HCT116 (cell line): ENCODE measurements at regions not wholly inside any gene's neighbourhood (a gene's known extent, or its start where the extent isn't known, plus 50 kb on each side); places are given as distances from the start of the nearest gene placed in this dataset.

Experiments
- ATAC-seq: fragments of 200-7000 bp; cut with Tn5 transposase; 2 replicates; pipeline ENCODE4 v1.9.1; 2020; ENCODE audit warnings: mild to moderate bottlenecking, moderate library complexity
- BruUV-seq: library from RNA; stranded (reverse); fragments of 400-500 nt; replicated peaks from 2 replicates; lab custom pipeline; 2021; lab: Mats Ljungman, UMichigan
- CTCF ChIA-PET: fragments of 300-600 bp; sonication (Branson Sonifier 250); formaldehyde crosslinking; loops from one replicate; lab custom pipeline; 2021; ENCODE audit warnings: antibody characterized with exemption; lab: Charles Lee
- POLR2A ChIA-PET: fragments of 300-600, 350-600 bp; sonication (Branson Sonifier 250); formaldehyde crosslinking; loops from one replicate; lab custom pipeline; 2021; ENCODE audit warnings: antibody characterized with exemption; lab: Charles Lee
- RAD21 ChIA-PET, 2 experiments: fragments of 300-600 bp; sonication (Branson Sonifier 250); formaldehyde crosslinking; loops; one replicate each; lab custom pipeline; 2023; ENCODE audit warnings: low total read pairs in 2 of 2; ENCODE audit not compliant: uncharacterized antibody in 2 of 2, unreplicated experiment in 2 of 2, low non-redundant PET in 1 of 2; lab: Charles Lee
- DNase-seq: peaks from one replicate; pipeline ENCODE4 v3.0.0-alpha.2; 2010; ENCODE audit warnings: low read depth, low spot score
- H2AFZ ChIP-seq: fragments of 200-600 bp; shearing (Covaris generic), sonication (generic); 2 replicates; pipeline ENCODE4 v1.6.1; 2017; ENCODE audit warnings: low read depth, mixed run types, mixed read lengths, antibody characterized with exemption, low read length; ENCODE audit not compliant: poor library complexity, severe bottlenecking
- H3K27ac ChIP-seq: 2 replicates; pipeline ENCODE4 v1.5.1; 2012; ENCODE audit warnings: low read depth, low read length
- H3K27me3 ChIP-seq: fragments of 200-600 bp; sonication (generic); 2 replicates; pipeline ENCODE4 v1.6.1; 2016; ENCODE audit warnings: mixed run types, low read length, mixed read lengths; ENCODE audit not compliant: insufficient read depth
- H3K36me3 ChIP-seq, 2 experiments: fragments of 200-500 bp in 1 of 2; fragments of 200-600 bp in 1 of 2; sonication (Bioruptor generic) in 1 of 2; sonication (generic) in 1 of 2; 2 replicates each; pipeline versions ENCODE4 v1.5.1 to v1.6.1; 2014 to 2016; ENCODE audit warnings: low read length in 2 of 2, inconsistent platforms in 1 of 2, mixed read lengths in 1 of 2, mixed run types in 1 of 2; ENCODE audit not compliant: insufficient read depth in 2 of 2, control insufficient read depth in 1 of 2
- H3K4me1 ChIP-seq, 2 experiments: fragments of 200-600 bp in 1 of 2; sonication (generic) in 1 of 2; 2 replicates each; pipeline versions ENCODE4 v1.5.1 to v1.6.1; 2012 to 2017; ENCODE audit warnings: low read length in 2 of 2, inconsistent platforms in 1 of 2, mild to moderate bottlenecking in 1 of 2, mixed read lengths in 1 of 2, mixed run types in 1 of 2, moderate library complexity in 1 of 2; ENCODE audit not compliant: insufficient read depth in 2 of 2, control insufficient read depth in 1 of 2
- H3K4me2 ChIP-seq: fragments of 200-600 bp; sonication (generic); 2 replicates; pipeline ENCODE4 v1.6.1; 2017; ENCODE audit warnings: mixed run types, low read length, mixed read lengths
- H3K4me3 ChIP-seq, 2 experiments: fragments of 200-600 bp in 1 of 2; sonication (generic) in 1 of 2; replicated peaks in 1 of 2; 2 replicates each; pipeline ENCODE4 v1.5.1; 2011 to 2016; ENCODE audit warnings: low read length in 2 of 2, control low read depth in 1 of 2, low read depth in 1 of 2, mild to moderate bottlenecking in 1 of 2, mixed read lengths in 1 of 2, mixed run types in 1 of 2
- H3K79me2 ChIP-seq: fragments of 200-600 bp; sonication (generic); 2 replicates; pipeline ENCODE4 v1.6.1; 2017; ENCODE audit warnings: mild to moderate bottlenecking, mixed run types, low read length, moderate library complexity, mixed read lengths; ENCODE audit not compliant: insufficient read depth
- H3K9ac ChIP-seq: fragments of 200-600 bp; sonication (generic); 2 replicates; pipeline ENCODE4 v1.6.1; 2016; ENCODE audit warnings: low read length, mixed read lengths
- H3K9me2 ChIP-seq: fragments of 200-600 bp; sonication (generic), shearing (Covaris generic); 2 replicates; pipeline ENCODE4 v1.6.1; 2017; ENCODE audit warnings: mixed run types, mild to moderate bottlenecking, moderate library complexity; ENCODE audit not compliant: insufficient read depth
- H3K9me3 ChIP-seq, 2 experiments: fragments of 200-500 bp in 1 of 2; fragments of 200-600 bp in 1 of 2; sonication (Bioruptor generic) in 1 of 2; sonication (generic) in 1 of 2; 2 replicates each; pipeline ENCODE4 v1.6.1; 2014 to 2017; ENCODE audit warnings: low read length in 2 of 2, mixed read lengths in 2 of 2, inconsistent platforms in 1 of 2, low read depth in 1 of 2, mild to moderate bottlenecking in 1 of 2, mixed run types in 1 of 2, moderate library complexity in 1 of 2; ENCODE audit not compliant: control insufficient read depth in 1 of 2, insufficient read depth in 1 of 2
- H4K20me1 ChIP-seq: fragments of 200-600 bp; sonication (generic), shearing (Covaris generic); 2 replicates; pipeline ENCODE4 v1.6.1; 2017; ENCODE audit warnings: mixed run types, mild to moderate bottlenecking, moderate library complexity; ENCODE audit not compliant: insufficient read depth
- ATF3 ChIP-seq: IDR thresholded peaks from 2 replicates; pipeline ENCODE4 v1.6.1; 2012
- EZH2 ChIP-seq: fragments of 200-600 bp; sonication (generic); IDR thresholded peaks from 2 replicates; pipeline ENCODE4 v1.6.1; 2017; ENCODE audit warnings: antibody characterized with exemption, mixed run types
- EZH2phosphoT487 ChIP-seq: fragments of 200-600 bp; IDR thresholded peaks from 2 replicates; pipeline ENCODE4 v1.6.1; 2018; ENCODE audit warnings: antibody characterized with exemption, borderline replicate concordance
- FOSL1 ChIP-seq: IDR thresholded peaks from 2 replicates; pipeline ENCODE4 v1.6.1; 2012; ENCODE audit warnings: low read depth
- MAX ChIP-seq: IDR thresholded peaks from 2 replicates; pipeline ENCODE4 v1.6.1; 2012
- POLR2A ChIP-seq: IDR thresholded peaks from 2 replicates; pipeline ENCODE4 v1.7.0; 2011; ENCODE audit warnings: borderline replicate concordance; ENCODE audit not compliant: insufficient read depth, insufficient read length; ENCODE audit errors: extremely low read depth
- POLR2AphosphoS5 ChIP-seq: IDR thresholded peaks from 2 replicates; pipeline ENCODE4 v1.6.1; 2011; ENCODE audit warnings: mild to moderate bottlenecking, low read depth, low read length, moderate library complexity
- REST ChIP-seq: IDR thresholded peaks from 2 replicates; pipeline ENCODE4 v1.6.1; 2012; ENCODE audit warnings: low read depth
- SIN3A ChIP-seq: IDR thresholded peaks from 2 replicates; pipeline ENCODE4 v1.6.1; 2012; ENCODE audit warnings: low read depth
- SP1 ChIP-seq: IDR thresholded peaks from 2 replicates; pipeline ENCODE4 v1.6.1; 2012; ENCODE audit warnings: low read depth
- SRF ChIP-seq: IDR thresholded peaks from 2 replicates; pipeline ENCODE4 v1.6.1; 2012; ENCODE audit warnings: low read depth
- TCF7L2 ChIP-seq: IDR thresholded peaks from 2 replicates; pipeline ENCODE4 v1.7.0; 2011; ENCODE audit warnings: borderline replicate concordance, inconsistent platforms; ENCODE audit not compliant: insufficient read depth, insufficient read length; ENCODE audit errors: extremely low read depth
- ZBTB33 ChIP-seq: IDR thresholded peaks from 2 replicates; pipeline ENCODE4 v1.6.1; 2011; ENCODE audit warnings: mild to moderate bottlenecking, low read length, moderate library complexity; ENCODE audit not compliant: insufficient replicate concordance; ENCODE audit errors: extremely low read depth
- ZFX ChIP-seq: fragments of 450-650 bp; IDR thresholded peaks from 2 replicates; pipeline ENCODE4 v1.6.1; 2017
- intact Hi-C: fragments of 100-400 bp; cut with micrococcal nuclease; formaldehyde crosslinking; loops from 2 replicates; pipeline ENCODE4 v1.10.0; 2022

- Histone ChIP-seq H3K4me2 (no peak overlapping the region), H3K4me1 (no peaks in the 10 kb centered on the region), H3K79me2 (no peaks in the 10 kb centered on the region), H3K27me3 (no peaks in the 10 kb centered on the region), H3K36me3 (no peaks in the 10 kb centered on the region), H4K20me1 (no peaks in the 10 kb centered on the region), H3K27ac (no peak overlapping the region), H3K9ac (no peak overlapping the region), H3K9me2 (no peaks in the 10 kb centered on the region)
- intact Hi-C loops, result no loop called here
- DNase-seq, result no peak
- RAD21 ChIA-PET, result no interaction called here
- no peak for TF ChIP-seq ATF3
- TF ChIP-seq, all 23 proteins: peak for 0
- H3K9me3 ChIP-seq, result peaks cover 0 to 19% of the 10 kb centered on the region in 2 experiments; a peak in 2 of 4 replicates
- no peak for ATAC-seq
- ChIA-PET CTCF (no interaction called here), POLR2A (no interaction called here)
- H2AFZ ChIP-seq, result no peak overlapping the region
- H3K4me3 ChIP-seq, result no peak overlapping the region
- no TSS peak for BruUV-seq
Measured at GRCh38 chr14:25110106-25110505, 60.2 kb upstream of the STXBP6 start.

- ATAC-seq (no peak), DNase-seq (no peak)
- CTCF ChIA-PET, result no interaction called here
- Histone ChIP-seq H3K27ac (no peak overlapping the region), H4K20me1 (no peaks in the 10 kb centered on the region), H3K9me3 (peaks cover 0 to 20% of the 10 kb centered on the region in 2 experiments; a peak in 2 of 4 replicates), H2AFZ (no peak overlapping the region), H3K4me2 (no peak overlapping the region), H3K36me3 (no peaks in the 10 kb centered on the region), H3K27me3 (no peaks in the 10 kb centered on the region), H3K4me3 (no peak overlapping the region), H3K9ac (no peak overlapping the region), H3K4me1 (no peaks in the 10 kb centered on the region), H3K9me2 (no peaks in the 10 kb centered on the region), H3K79me2 (no peaks in the 10 kb centered on the region)
- POLR2A ChIA-PET, result no interaction called here
- RAD21 ChIA-PET, result no interaction called here
- intact Hi-C loops, result no loop called here
- BruUV-seq, result no TSS peak
- no peak for TF ChIP-seq FOSL1
- no peak for TF ChIP-seq SP1
- TF ChIP-seq ZBTB33, result no peak
- TF ChIP-seq REST, result no peak
- no peak for TF ChIP-seq EZH2
- no peak for TF ChIP-seq SRF
- no peak for TF ChIP-seq POLR2AphosphoS5
- no peak for TF ChIP-seq ZFX
- TF ChIP-seq TCF7L2, result no peak
- no peak for TF ChIP-seq MAX
- TF ChIP-seq POLR2A, result no peak
- no peak for TF ChIP-seq SIN3A
- no peak for TF ChIP-seq ATF3
- no peak for TF ChIP-seq EZH2phosphoT487
Measured at GRCh38 chr14:25108959-25109358, 59.0 kb upstream of the STXBP6 start.
